Peyer's patch (tissue), 4 donors: ENCODE measurements at regions not wholly inside any gene's neighbourhood (a gene's known extent, or its start where the extent isn't known, plus 50 kb on each side); places are given as distances from the start of the nearest gene placed in this dataset.

ENCODE experiments used
- CTCF ChIP-seq, 6 experiments: fragments of 450-650 bp in 4 of 6; fragments of 200-600 bp in 2 of 6; sonication (generic) in 1 of 6; IDR thresholded peaks; one replicate each; pipeline ENCODE4 v1.5.1; 2017 to 2019; ENCODE audit warnings: antibody characterized with exemption in 6 of 6, mild to moderate bottlenecking in 3 of 6, moderate library complexity in 1 of 6
- POLR2A ChIP-seq, 2 donors: fragments of 450-650 bp; IDR thresholded peaks; one replicate each; pipeline ENCODE4 v1.5.1; 2017; ENCODE audit warnings: antibody characterized with exemption in 2 of 2, mild to moderate bottlenecking in 2 of 2, moderate library complexity in 2 of 2

- TF ChIP-seq CTCF (IDR thresholded peaks at IDR 0.05) (no peak), POLR2A (IDR thresholded peaks at IDR 0.05) (no peak)
Measured at GRCh38 chr2:2738684-2739083, 407.6 kb upstream of the MYT1L start.
